ENCODE measurements at regions not wholly inside any gene's neighbourhood (a gene's known extent, or its start where the extent isn't known, plus 50 kb on each side); places are given as distances from the start of the nearest gene placed in this dataset.

DNA sequence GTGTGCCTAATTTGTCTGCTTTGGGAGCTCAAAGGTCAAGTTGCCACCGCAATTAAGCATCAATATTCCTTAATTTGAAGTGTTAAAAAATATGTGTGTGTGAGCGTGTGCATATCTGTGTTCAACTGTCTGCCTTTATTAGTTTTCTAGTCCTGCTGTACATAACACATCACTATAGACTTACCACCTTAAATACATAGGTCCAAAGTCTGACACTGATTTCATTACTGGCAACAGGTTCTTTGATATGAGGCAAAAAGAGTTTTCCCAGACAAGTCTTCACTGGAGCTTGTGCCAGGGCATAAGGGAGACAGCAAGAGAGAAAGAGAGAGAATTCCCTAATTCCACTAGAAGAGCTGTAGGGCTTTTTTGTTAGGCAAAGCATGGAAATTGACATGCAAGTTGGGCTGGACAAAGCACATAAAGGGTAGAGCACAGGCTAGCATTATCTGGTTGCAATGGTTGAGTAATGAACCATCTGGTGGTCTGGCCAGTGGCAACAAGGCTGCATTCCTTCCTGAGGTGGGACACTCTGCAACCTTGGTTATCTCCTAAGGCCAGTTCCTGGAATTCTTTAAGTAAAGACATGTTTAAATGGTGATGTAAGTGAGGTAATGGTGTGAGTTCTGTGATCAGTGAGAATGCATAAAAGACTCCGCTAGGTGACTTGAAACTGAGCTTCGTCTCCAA, 457.2 kb upstream of the ADAMTS5 start:
- Histone ChIP-seq H3K36me3 (ENCODE audit: insufficient read depth, low read length) (no peaks in the 10 kb centered on the region), H3K79me2 (ENCODE audit: insufficient read depth, low read length) (no peaks in the 10 kb centered on the region), H3K4me1 (ENCODE audit: insufficient read depth, low read length) (peaks cover 19% of the 10 kb centered on the region), H3K9me3 (ENCODE audit: insufficient read depth, low read length, severe bottlenecking) (no peaks in the 10 kb centered on the region), H2AFZ (ENCODE audit: low read depth, low read length) (no peak overlapping the region; the same call in 1 of the 2 replicates), H3K27me3 (ENCODE audit: insufficient read depth, low read length, poor library complexity) (no peaks in the 10 kb centered on the region), H3K4me3 (ENCODE audit: low read depth in 1 of 2, low read length in 2 of 2) (no peak overlapping the region), H3K4me2 (ENCODE audit: insufficient read depth, low read length) (no peak overlapping the region), H3K9ac (ENCODE audit: low read depth, low read length) (no peak overlapping the region), H4K20me1 (ENCODE audit: insufficient read depth, low read length) (no peaks in the 10 kb centered on the region), H3K27ac (ENCODE audit: low read length) (no peak overlapping the region)
- no peak for ATAC-seq (ENCODE audit: insufficient read depth, low read depth)
- DNase-seq, result no peak
- no peak for TF ChIP-seq CTCF (IDR thresholded peaks at IDR 0.05; ENCODE audit: borderline replicate concordance, extremely low read depth, low read length, poor library complexity, severe bottlenecking)
- no peak for TF ChIP-seq EZH2 (IDR thresholded peaks at IDR 0.05; ENCODE audit: borderline replicate concordance, low read depth, low read length, severe bottlenecking)

DNA sequence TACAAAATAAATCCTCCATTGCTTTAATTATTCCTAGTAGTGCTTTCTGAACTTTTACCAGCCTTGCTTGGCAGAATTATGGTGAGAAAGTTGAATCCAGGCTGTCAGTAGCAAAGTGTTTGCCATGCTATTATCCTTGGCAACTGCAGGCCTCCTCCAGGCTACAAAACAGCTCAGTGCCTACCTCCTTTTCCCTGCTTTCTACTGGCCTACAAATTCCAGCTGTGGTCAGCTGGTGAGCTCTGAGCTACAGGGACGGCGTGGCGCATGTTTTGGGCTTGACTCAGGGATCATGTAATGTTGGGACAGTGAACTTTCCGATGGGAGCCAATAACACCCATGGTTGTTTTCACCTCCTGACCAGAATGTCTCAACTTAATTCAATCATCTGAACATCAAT, 456.1 kb upstream of the ADAMTS5 start:
- H3K4me2 ChIP-seq (ENCODE audit: insufficient read depth, low read length), result no peak overlapping the region
- H3K27ac ChIP-seq (ENCODE audit: low read length), result no peak overlapping the region
- ATAC-seq (ENCODE audit: insufficient read depth, low read depth) (no peak), DNase-seq (no peak)
- peaks cover 19% of the 10 kb centered on the region for H3K4me1 ChIP-seq (ENCODE audit: insufficient read depth, low read length)
- no peak overlapping the region for H3K4me3 ChIP-seq (ENCODE audit: low read depth in 1 of 2, low read length in 2 of 2)
- H3K79me2 ChIP-seq (ENCODE audit: insufficient read depth, low read length), result no peaks in the 10 kb centered on the region
- no peaks in the 10 kb centered on the region for H3K36me3 ChIP-seq (ENCODE audit: insufficient read depth, low read length)
- no peaks in the 10 kb centered on the region for H3K27me3 ChIP-seq (ENCODE audit: insufficient read depth, low read length, poor library complexity)
- no peak overlapping the region for H2AFZ ChIP-seq (ENCODE audit: low read depth, low read length)
- no peak overlapping the region for H3K9ac ChIP-seq (ENCODE audit: low read depth, low read length)
- H3K9me3 ChIP-seq (ENCODE audit: insufficient read depth, low read length, severe bottlenecking), result no peaks in the 10 kb centered on the region
- H4K20me1 ChIP-seq (ENCODE audit: insufficient read depth, low read length), result no peaks in the 10 kb centered on the region
- TF ChIP-seq EZH2 (IDR thresholded peaks at IDR 0.05; ENCODE audit: borderline replicate concordance, low read depth, low read length, severe bottlenecking) (no peak), CTCF (IDR thresholded peaks at IDR 0.05; ENCODE audit: borderline replicate concordance, extremely low read depth, low read length, poor library complexity, severe bottlenecking) (no peak)

- Histone ChIP-seq H3K27ac (ENCODE audit: low read length) (no peak overlapping the region), H3K4me3 (ENCODE audit: low read depth in 1 of 2, low read length in 2 of 2) (no peak overlapping the region), H3K9me3 (ENCODE audit: insufficient read depth, low read length, severe bottlenecking) (no peaks in the 10 kb centered on the region), H2AFZ (ENCODE audit: low read depth, low read length) (no peak overlapping the region), H4K20me1 (ENCODE audit: insufficient read depth, low read length) (no peaks in the 10 kb centered on the region), H3K79me2 (ENCODE audit: insufficient read depth, low read length) (no peaks in the 10 kb centered on the region), H3K4me1 (ENCODE audit: insufficient read depth, low read length) (peaks cover 19% of the 10 kb centered on the region), H3K27me3 (ENCODE audit: insufficient read depth, low read length, poor library complexity) (no peaks in the 10 kb centered on the region), H3K4me2 (ENCODE audit: insufficient read depth, low read length) (no peak overlapping the region), H3K36me3 (ENCODE audit: insufficient read depth, low read length) (no peaks in the 10 kb centered on the region), H3K9ac (ENCODE audit: low read depth, low read length) (no peak overlapping the region)
- no peak for DNase-seq
- no peak for ATAC-seq (ENCODE audit: insufficient read depth, low read depth)
- TF ChIP-seq CTCF (IDR thresholded peaks at IDR 0.05; ENCODE audit: borderline replicate concordance, extremely low read depth, low read length, poor library complexity, severe bottlenecking) (no peak), EZH2 (IDR thresholded peaks at IDR 0.05; ENCODE audit: borderline replicate concordance, low read depth, low read length, severe bottlenecking) (no peak)
These were observed 455.5 kb upstream of the ADAMTS5 start for GRCh38 chr21:27422435-27422834.
